GM21737 (cell line): ENCODE measurements at regions not wholly inside any gene's neighbourhood (a gene's known extent, or its start where the extent isn't known, plus 50 kb on each side); places are given as distances from the start of the nearest gene placed in this dataset.

Experiments
- ATAC-seq: cut with Tn5 transposase; IDR thresholded peaks from one replicate; pipeline ENCODE4 v1.9.1; 2021; ENCODE audit warnings: mild to moderate bottlenecking, moderate library complexity; ENCODE audit not compliant: unreplicated experiment

DNA sequence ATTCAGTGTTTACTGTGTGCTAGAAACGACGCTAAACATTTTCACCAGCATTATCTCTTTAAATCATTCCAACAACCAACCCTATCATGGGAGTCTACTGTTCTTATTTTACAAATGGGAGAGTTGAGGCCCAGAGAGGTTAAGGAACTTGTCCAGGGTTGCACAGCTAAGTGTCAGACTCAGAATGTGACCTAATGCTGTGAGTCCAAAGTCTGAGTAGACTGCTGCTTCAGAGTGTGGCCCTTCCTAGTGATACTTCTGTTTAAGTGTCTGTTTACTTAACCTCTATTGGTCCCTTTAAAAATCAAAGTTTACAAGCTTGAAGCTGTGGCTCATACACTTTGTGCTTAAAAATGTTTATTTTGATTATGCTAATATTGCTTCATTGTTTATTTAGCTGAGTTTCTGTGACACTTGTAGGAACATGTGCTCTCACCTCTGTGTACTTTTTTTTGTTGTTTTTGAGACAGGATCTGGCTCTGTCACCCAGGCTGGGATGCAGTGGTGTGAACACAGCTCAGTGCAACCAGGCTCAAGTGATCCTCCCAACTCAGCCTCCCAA lies 84.4 kb upstream of the SYPL1 start:
- ATAC-seq: no peak

DNA sequence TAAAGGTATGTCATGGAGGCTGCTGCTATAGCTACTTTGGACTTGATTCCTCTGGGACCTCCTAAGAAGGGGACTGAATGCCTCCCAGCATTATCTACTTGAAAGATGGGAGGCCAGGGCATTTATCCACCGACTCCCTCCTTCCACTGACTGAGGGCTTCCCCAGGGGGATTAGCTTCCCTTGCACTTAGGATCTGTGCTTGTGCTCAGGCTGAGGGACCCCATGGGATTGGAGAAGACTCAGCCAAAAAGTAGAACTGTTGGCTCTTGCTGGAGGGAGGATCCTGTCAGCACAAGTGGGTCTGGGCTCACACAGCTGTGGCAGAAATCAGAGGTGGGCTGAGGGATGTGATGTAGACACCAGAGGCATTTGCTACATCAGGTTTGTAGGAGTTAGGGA lies 81.5 kb upstream of the SYPL1 start:
- ATAC-seq: no peak

- ATAC-seq: no peak
Observed at GRCh38 chr7:106190589-106191330, 78.6 kb upstream of the SYPL1 start.

DNA sequence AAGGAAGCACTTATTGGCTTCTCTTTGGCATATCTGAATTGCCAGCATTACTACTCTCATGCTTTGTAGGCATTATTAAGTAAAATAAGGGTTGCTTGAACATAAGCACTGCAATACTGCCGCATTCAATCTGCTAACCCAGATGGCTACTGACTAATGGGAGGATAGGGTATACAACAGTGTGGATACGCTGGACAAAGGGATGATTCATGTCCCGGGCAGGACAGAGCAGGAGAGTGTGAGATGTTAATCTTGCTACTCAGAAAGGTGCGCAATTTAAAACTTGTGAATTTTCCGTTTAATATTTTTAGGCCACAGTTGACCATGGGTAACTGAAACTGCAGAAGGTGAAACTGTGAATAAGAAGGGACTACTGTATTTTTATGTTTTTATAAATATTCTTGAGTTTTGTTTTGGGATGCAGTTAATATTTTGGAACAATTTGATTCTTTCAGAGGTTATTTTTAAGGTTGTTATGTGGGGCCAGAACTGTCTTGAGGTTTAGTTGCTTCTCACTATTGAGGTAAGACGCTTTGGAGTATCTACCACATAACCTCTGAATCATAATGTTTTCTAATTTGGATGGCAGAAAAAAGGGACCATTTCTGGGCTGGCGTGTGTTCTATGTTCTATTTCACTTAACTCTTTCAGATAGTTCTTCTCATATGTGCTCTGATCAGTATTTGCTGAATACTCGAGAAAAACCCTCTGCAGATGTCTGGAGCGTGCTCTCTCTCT lies 75.7 kb upstream of the SYPL1 start:
- no peak for ATAC-seq

GRCh38 chr7:106185719-106186118 lies 73.6 kb upstream of the SYPL1 start:
- ATAC-seq: no peak

DNA sequence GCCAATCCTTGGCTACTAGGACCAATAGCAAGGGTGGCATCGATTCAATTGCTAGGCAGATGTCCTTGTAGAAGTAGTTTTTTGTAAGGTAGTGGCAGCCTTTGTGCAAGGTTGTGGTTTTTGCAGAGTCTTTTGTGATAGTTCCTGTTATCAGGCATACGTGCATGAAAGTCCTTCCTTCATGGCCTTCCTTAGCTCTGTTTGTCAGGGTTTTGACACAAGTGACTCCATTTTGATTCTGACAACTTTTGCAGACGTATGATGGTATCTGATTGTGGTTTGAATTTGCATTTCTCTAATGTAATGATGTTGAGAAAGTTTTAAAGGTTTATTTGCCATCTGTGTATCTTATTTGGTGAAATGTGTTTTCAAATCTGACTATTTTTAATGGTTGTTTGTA lies 71.8 kb upstream of the SYPL1 start:
- no peak for ATAC-seq

DNA sequence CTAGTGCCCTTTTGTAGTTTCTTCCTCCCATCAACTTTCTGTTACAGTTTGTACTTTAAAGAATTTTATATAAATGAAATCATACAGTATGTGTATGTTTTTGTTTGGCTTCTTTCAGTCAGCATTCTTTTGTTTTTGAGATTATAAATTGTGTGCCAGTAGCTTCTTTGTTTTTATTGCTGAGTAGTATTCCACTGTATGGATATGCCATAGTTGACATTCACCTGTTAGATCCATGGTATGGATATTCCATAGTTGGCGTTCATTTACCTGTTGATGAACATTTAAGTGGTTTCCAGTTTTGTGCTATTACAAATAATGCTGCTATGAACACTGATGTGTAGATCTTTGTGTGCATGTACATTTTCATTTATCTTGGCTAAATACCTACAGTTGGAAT lies 70.8 kb upstream of the SYPL1 start:
- ATAC-seq: no peak

- no peak for ATAC-seq
Observed at GRCh38 chr7:106181658-106182265, 69.7 kb upstream of the SYPL1 start.

GRCh38 chr7:106180721-106181120 lies 68.6 kb upstream of the SYPL1 start:
- ATAC-seq: no peak

GRCh38 chr7:106179256-106179655 lies 67.1 kb upstream of the SYPL1 start:
- ATAC-seq: no peak

GRCh38 chr7:106178593-106179134 lies 66.6 kb upstream of the SYPL1 start:
- no peak for ATAC-seq

DNA sequence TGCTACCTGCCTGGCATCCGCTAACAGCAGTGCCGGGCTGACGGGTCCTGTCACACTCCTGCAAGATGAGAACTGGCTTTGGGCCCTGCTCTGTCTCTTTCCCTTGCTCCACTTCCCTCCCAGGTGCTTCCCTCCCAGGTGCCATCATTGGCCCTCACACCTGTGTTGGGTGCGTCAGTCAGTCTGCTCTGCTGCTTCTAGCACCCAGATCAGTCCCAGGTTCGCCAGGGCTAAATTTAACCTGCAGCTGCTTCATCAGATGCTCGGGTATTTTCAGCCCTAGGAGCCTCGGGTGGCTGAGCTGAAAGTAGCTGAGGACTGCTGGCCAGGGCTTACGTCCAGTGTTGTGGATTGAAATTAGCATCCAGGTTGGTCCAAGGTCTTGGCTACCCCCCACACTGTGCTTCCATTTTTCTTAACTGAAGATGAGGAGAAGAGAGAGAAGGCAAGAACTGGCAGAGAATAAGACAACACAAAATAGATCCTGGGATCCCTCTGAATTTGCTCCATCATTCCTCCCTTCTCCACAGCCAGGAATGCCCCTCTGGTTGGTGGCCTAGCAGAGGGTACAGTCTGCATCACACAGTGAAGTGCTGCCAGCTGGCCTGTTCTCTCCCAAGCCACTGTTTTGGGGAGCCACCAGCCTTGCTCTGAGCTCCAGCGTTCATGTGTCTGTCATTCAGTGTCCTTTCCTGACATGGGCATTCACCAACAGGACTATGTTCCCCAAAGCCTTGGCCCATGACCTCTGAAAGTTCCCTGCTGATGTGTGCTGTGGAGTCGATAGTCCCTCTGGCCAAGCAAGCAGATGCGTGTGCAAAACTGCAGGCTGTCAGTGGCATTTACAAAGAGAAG lies 65.9 kb upstream of the SYPL1 start:
- ATAC-seq: no peak

- no peak for ATAC-seq
Observed at GRCh38 chr7:106177300-106177690, 65.2 kb upstream of the SYPL1 start.

- ATAC-seq: peak; percentile 67
Observed at GRCh38 chr7:106176414-106177299, 64.5 kb upstream of the SYPL1 start.

- ATAC-seq: no peak
Observed at GRCh38 chr7:106175507-106175906, 63.4 kb upstream of the SYPL1 start.

DNA sequence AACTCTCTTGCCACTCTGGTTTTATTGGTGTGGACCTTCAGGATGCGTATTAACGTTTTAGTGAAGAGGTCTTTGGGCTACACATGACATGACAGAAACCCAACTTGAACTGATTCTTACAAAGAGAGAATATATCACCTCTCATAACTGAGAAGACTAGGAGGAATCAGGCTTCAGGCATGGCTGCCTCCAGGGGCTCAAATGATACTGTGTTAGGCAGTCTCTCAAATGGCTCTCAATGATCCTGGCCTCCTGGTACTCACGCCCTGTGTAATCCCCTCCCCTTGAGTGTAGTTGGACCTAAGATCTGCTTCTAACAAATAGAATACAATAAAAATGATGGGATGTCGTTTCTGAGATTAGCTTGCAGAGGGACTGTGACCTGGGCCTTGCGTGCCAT lies 58.5 kb upstream of the SYPL1 start:
- no peak for ATAC-seq

GRCh38 chr7:106169821-106170610 lies 57.9 kb upstream of the SYPL1 start:
- no peak for ATAC-seq

DNA sequence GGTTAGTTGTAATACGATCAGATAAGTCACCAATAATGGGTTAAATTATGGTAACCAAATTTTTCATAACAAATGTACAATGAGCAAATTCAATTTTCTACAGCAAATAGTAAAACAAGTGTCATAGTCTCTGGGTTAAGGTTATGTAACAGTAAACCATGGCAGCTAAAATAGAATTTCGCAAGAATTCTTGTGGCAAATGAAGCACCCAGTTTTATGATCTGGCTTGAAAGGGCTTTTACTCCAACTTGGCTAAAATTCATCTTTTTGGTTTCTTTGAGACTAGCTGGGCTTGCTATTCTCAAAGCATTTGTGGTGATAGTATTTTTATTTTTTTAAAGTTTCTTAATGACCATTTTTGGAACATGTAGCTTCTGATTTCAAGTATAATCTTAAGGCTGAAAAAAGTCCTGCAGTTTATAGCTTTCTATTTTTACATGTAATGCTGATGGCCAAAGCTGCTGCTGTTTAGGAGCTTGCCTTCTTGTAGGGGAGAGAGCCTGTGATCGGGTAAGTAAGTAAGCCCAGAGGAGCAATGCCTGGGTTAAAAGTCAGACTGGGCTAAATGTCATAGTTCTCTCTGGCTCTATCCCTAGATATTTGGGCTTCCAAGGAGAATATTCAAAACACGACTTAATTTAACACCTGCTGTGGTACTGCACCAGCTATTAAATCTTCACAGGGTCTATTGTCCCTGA lies 55.5 kb upstream of the SYPL1 start:
- no peak for ATAC-seq
